HCT116 (cell line): ENCODE measurements at regions not wholly inside any gene's neighbourhood (a gene's known extent, or its start where the extent isn't known, plus 50 kb on each side); places are given as distances from the start of the nearest gene placed in this dataset.

Experiments used
- ATAC-seq: fragments of 200-7000 bp; cut with Tn5 transposase; 2 replicates; pipeline ENCODE4 v1.9.1; 2020; ENCODE audit warnings: mild to moderate bottlenecking, moderate library complexity
- BruUV-seq: library from RNA; stranded (reverse); fragments of 400-500 nt; replicated peaks from 2 replicates; lab custom pipeline; 2021; lab: Mats Ljungman, UMichigan
- CTCF ChIA-PET: fragments of 300-600 bp; sonication (Branson Sonifier 250); formaldehyde crosslinking; loops from one replicate; lab custom pipeline; 2021; ENCODE audit warnings: antibody characterized with exemption; lab: Charles Lee
- POLR2A ChIA-PET: fragments of 300-600, 350-600 bp; sonication (Branson Sonifier 250); formaldehyde crosslinking; loops from one replicate; lab custom pipeline; 2021; ENCODE audit warnings: antibody characterized with exemption; lab: Charles Lee
- RAD21 ChIA-PET, 2 experiments: fragments of 300-600 bp; sonication (Branson Sonifier 250); formaldehyde crosslinking; loops; one replicate each; lab custom pipeline; 2023; ENCODE audit warnings: low total read pairs in 2 of 2; ENCODE audit not compliant: uncharacterized antibody in 2 of 2, unreplicated experiment in 2 of 2, low non-redundant PET in 1 of 2; lab: Charles Lee
- DNase-seq: peaks from one replicate; pipeline ENCODE4 v3.0.0-alpha.2; 2010; ENCODE audit warnings: low read depth, low spot score
- H2AFZ ChIP-seq: fragments of 200-600 bp; shearing (Covaris generic), sonication (generic); 2 replicates; pipeline ENCODE4 v1.6.1; 2017; ENCODE audit warnings: low read depth, mixed run types, mixed read lengths, antibody characterized with exemption, low read length; ENCODE audit not compliant: poor library complexity, severe bottlenecking
- H3K27ac ChIP-seq: 2 replicates; pipeline ENCODE4 v1.5.1; 2012; ENCODE audit warnings: low read depth, low read length
- H3K27me3 ChIP-seq: fragments of 200-600 bp; sonication (generic); 2 replicates; pipeline ENCODE4 v1.6.1; 2016; ENCODE audit warnings: mixed run types, low read length, mixed read lengths; ENCODE audit not compliant: insufficient read depth
- H3K36me3 ChIP-seq, 2 experiments: fragments of 200-500 bp in 1 of 2; fragments of 200-600 bp in 1 of 2; sonication (Bioruptor generic) in 1 of 2; sonication (generic) in 1 of 2; 2 replicates each; pipeline versions ENCODE4 v1.5.1 to v1.6.1; 2014 to 2016; ENCODE audit warnings: low read length in 2 of 2, inconsistent platforms in 1 of 2, mixed read lengths in 1 of 2, mixed run types in 1 of 2; ENCODE audit not compliant: insufficient read depth in 2 of 2, control insufficient read depth in 1 of 2
- H3K4me1 ChIP-seq, 2 experiments: fragments of 200-600 bp in 1 of 2; sonication (generic) in 1 of 2; 2 replicates each; pipeline versions ENCODE4 v1.5.1 to v1.6.1; 2012 to 2017; ENCODE audit warnings: low read length in 2 of 2, inconsistent platforms in 1 of 2, mild to moderate bottlenecking in 1 of 2, mixed read lengths in 1 of 2, mixed run types in 1 of 2, moderate library complexity in 1 of 2; ENCODE audit not compliant: insufficient read depth in 2 of 2, control insufficient read depth in 1 of 2
- H3K4me2 ChIP-seq: fragments of 200-600 bp; sonication (generic); 2 replicates; pipeline ENCODE4 v1.6.1; 2017; ENCODE audit warnings: mixed run types, low read length, mixed read lengths
- H3K4me3 ChIP-seq, 2 experiments: fragments of 200-600 bp in 1 of 2; sonication (generic) in 1 of 2; replicated peaks in 1 of 2; 2 replicates each; pipeline ENCODE4 v1.5.1; 2011 to 2016; ENCODE audit warnings: low read length in 2 of 2, control low read depth in 1 of 2, low read depth in 1 of 2, mild to moderate bottlenecking in 1 of 2, mixed read lengths in 1 of 2, mixed run types in 1 of 2
- H3K79me2 ChIP-seq: fragments of 200-600 bp; sonication (generic); 2 replicates; pipeline ENCODE4 v1.6.1; 2017; ENCODE audit warnings: mild to moderate bottlenecking, mixed run types, low read length, moderate library complexity, mixed read lengths; ENCODE audit not compliant: insufficient read depth
- H3K9ac ChIP-seq: fragments of 200-600 bp; sonication (generic); 2 replicates; pipeline ENCODE4 v1.6.1; 2016; ENCODE audit warnings: low read length, mixed read lengths
- H3K9me2 ChIP-seq: fragments of 200-600 bp; sonication (generic), shearing (Covaris generic); 2 replicates; pipeline ENCODE4 v1.6.1; 2017; ENCODE audit warnings: mixed run types, mild to moderate bottlenecking, moderate library complexity; ENCODE audit not compliant: insufficient read depth
- H3K9me3 ChIP-seq, 2 experiments: fragments of 200-500 bp in 1 of 2; fragments of 200-600 bp in 1 of 2; sonication (Bioruptor generic) in 1 of 2; sonication (generic) in 1 of 2; 2 replicates each; pipeline ENCODE4 v1.6.1; 2014 to 2017; ENCODE audit warnings: low read length in 2 of 2, mixed read lengths in 2 of 2, inconsistent platforms in 1 of 2, low read depth in 1 of 2, mild to moderate bottlenecking in 1 of 2, mixed run types in 1 of 2, moderate library complexity in 1 of 2; ENCODE audit not compliant: control insufficient read depth in 1 of 2, insufficient read depth in 1 of 2
- H4K20me1 ChIP-seq: fragments of 200-600 bp; sonication (generic), shearing (Covaris generic); 2 replicates; pipeline ENCODE4 v1.6.1; 2017; ENCODE audit warnings: mixed run types, mild to moderate bottlenecking, moderate library complexity; ENCODE audit not compliant: insufficient read depth
- ATF3 ChIP-seq: IDR thresholded peaks from 2 replicates; pipeline ENCODE4 v1.6.1; 2012
- CBX3 ChIP-seq: IDR thresholded peaks from 2 replicates; pipeline ENCODE4 v1.6.1; 2012; ENCODE audit warnings: low read depth
- CEBPB ChIP-seq: IDR thresholded peaks from 2 replicates; pipeline ENCODE4 v1.6.1; 2012; ENCODE audit warnings: low read depth
- CTCF ChIP-seq, 3 experiments: fragments of 200-600 bp in 1 of 3; sonication (generic) in 1 of 3; IDR thresholded peaks in 2 of 3; conservative IDR thresholded peaks in 1 of 3; 2 replicates each; pipeline ENCODE4 v1.5.1; 2012 to 2017; ENCODE audit warnings: low read depth in 2 of 3, low read length in 2 of 3, antibody characterized with exemption in 1 of 3, borderline replicate concordance in 1 of 3, control low read depth in 1 of 3, mild to moderate bottlenecking in 1 of 3, mixed read lengths in 1 of 3, mixed run types in 1 of 3, moderate library complexity in 1 of 3; ENCODE audit not compliant: insufficient read depth in 1 of 3
- EGR1 ChIP-seq: IDR thresholded peaks from 2 replicates; pipeline ENCODE4 v1.6.1; 2012; ENCODE audit warnings: low read depth
- ELF1 ChIP-seq: IDR thresholded peaks from 2 replicates; pipeline ENCODE4 v1.6.1; 2012; ENCODE audit warnings: low read depth, borderline replicate concordance
- EZH2 ChIP-seq: fragments of 200-600 bp; sonication (generic); IDR thresholded peaks from 2 replicates; pipeline ENCODE4 v1.6.1; 2017; ENCODE audit warnings: antibody characterized with exemption, mixed run types
- EZH2phosphoT487 ChIP-seq: fragments of 200-600 bp; IDR thresholded peaks from 2 replicates; pipeline ENCODE4 v1.6.1; 2018; ENCODE audit warnings: antibody characterized with exemption, borderline replicate concordance
- FOSL1 ChIP-seq: IDR thresholded peaks from 2 replicates; pipeline ENCODE4 v1.6.1; 2012; ENCODE audit warnings: low read depth
- JUND ChIP-seq: IDR thresholded peaks from 2 replicates; pipeline ENCODE4 v1.6.1; 2012
- POLR2A ChIP-seq: IDR thresholded peaks from 2 replicates; pipeline ENCODE4 v1.7.0; 2011; ENCODE audit warnings: borderline replicate concordance; ENCODE audit not compliant: insufficient read depth, insufficient read length; ENCODE audit errors: extremely low read depth
- POLR2AphosphoS5 ChIP-seq: IDR thresholded peaks from 2 replicates; pipeline ENCODE4 v1.6.1; 2011; ENCODE audit warnings: mild to moderate bottlenecking, low read depth, low read length, moderate library complexity
- RAD21 ChIP-seq: IDR thresholded peaks from 2 replicates; pipeline ENCODE4 v1.6.1; 2012; ENCODE audit warnings: low read depth, mild to moderate bottlenecking
- SP1 ChIP-seq: IDR thresholded peaks from 2 replicates; pipeline ENCODE4 v1.6.1; 2012; ENCODE audit warnings: low read depth
- TCF7L2 ChIP-seq: IDR thresholded peaks from 2 replicates; pipeline ENCODE4 v1.7.0; 2011; ENCODE audit warnings: borderline replicate concordance, inconsistent platforms; ENCODE audit not compliant: insufficient read depth, insufficient read length; ENCODE audit errors: extremely low read depth
- ZFX ChIP-seq: fragments of 450-650 bp; IDR thresholded peaks from 2 replicates; pipeline ENCODE4 v1.6.1; 2017
- ZNF274 ChIP-seq: fragments of 200-500 bp; sonication (Bioruptor generic); IDR thresholded peaks from 2 replicates; pipeline ENCODE4 v1.6.1; 2014; ENCODE audit warnings: mild to moderate bottlenecking, low read depth, low read length, inconsistent platforms
- intact Hi-C: fragments of 100-400 bp; cut with micrococcal nuclease; formaldehyde crosslinking; loops from 2 replicates; pipeline ENCODE4 v1.10.0; 2022
- TF ChIP-seq, protein P1 (sequence below): IDR thresholded peaks from 2 replicates; pipeline ENCODE4 v1.6.1; 2012; ENCODE audit warnings: low read depth
- TF ChIP-seq, protein P2 (sequence below): IDR thresholded peaks from 2 replicates; pipeline ENCODE4 v1.6.1; 2012
- TF ChIP-seq, protein P3 (sequence below): IDR thresholded peaks from 2 replicates; pipeline ENCODE4 v1.6.1; 2011; ENCODE audit warnings: mild to moderate bottlenecking, low read length, moderate library complexity; ENCODE audit not compliant: insufficient replicate concordance; ENCODE audit errors: extremely low read depth

GRCh38 chr3:189572249-189572648, 58.9 kb upstream of the TP63 start:
- H2AFZ ChIP-seq, result no peak overlapping the region
- RAD21 ChIA-PET, result no interaction called here
- H4K20me1 ChIP-seq, result no peaks in the 10 kb centered on the region
- POLR2A ChIA-PET, result no interaction called here
- intact Hi-C loops, result no loop called here
- no peak for TF ChIP-seq CTCF (IDR thresholded peaks at IDR 0.05 in 2 of 3, conservative IDR thresholded peaks at IDR 0.05 in 1 of 3; ENCODE audit: borderline replicate concordance in 1 of 3, insufficient read depth in 1 of 3, low read depth in 2 of 3, low read length in 2 of 3)
- TF ChIP-seq CBX3, result no peak
- no peak for TF ChIP-seq EGR1
- TF ChIP-seq, protein P1, sequence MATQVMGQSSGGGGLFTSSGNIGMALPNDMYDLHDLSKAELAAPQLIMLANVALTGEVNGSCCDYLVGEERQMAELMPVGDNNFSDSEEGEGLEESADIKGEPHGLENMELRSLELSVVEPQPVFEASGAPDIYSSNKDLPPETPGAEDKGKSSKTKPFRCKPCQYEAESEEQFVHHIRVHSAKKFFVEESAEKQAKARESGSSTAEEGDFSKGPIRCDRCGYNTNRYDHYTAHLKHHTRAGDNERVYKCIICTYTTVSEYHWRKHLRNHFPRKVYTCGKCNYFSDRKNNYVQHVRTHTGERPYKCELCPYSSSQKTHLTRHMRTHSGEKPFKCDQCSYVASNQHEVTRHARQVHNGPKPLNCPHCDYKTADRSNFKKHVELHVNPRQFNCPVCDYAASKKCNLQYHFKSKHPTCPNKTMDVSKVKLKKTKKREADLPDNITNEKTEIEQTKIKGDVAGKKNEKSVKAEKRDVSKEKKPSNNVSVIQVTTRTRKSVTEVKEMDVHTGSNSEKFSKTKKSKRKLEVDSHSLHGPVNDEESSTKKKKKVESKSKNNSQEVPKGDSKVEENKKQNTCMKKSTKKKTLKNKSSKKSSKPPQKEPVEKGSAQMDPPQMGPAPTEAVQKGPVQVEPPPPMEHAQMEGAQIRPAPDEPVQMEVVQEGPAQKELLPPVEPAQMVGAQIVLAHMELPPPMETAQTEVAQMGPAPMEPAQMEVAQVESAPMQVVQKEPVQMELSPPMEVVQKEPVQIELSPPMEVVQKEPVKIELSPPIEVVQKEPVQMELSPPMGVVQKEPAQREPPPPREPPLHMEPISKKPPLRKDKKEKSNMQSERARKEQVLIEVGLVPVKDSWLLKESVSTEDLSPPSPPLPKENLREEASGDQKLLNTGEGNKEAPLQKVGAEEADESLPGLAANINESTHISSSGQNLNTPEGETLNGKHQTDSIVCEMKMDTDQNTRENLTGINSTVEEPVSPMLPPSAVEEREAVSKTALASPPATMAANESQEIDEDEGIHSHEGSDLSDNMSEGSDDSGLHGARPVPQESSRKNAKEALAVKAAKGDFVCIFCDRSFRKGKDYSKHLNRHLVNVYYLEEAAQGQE, result no peak
- TF ChIP-seq EZH2phosphoT487, result no peak
- TF ChIP-seq POLR2A, result no peak
- no peak for TF ChIP-seq ATF3
- no peak for TF ChIP-seq JUND
- no peak for TF ChIP-seq TCF7L2
- TF ChIP-seq CEBPB, result no peak
- no peak for TF ChIP-seq ZFX
- no peak for TF ChIP-seq ZNF274
- TF ChIP-seq RAD21, result no peak
- TF ChIP-seq SP1, result no peak
- no peak for TF ChIP-seq EZH2
- TF ChIP-seq FOSL1, result no peak
- TF ChIP-seq, protein P2, sequence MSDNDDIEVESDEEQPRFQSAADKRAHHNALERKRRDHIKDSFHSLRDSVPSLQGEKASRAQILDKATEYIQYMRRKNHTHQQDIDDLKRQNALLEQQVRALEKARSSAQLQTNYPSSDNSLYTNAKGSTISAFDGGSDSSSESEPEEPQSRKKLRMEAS, result no peak
- TF ChIP-seq POLR2AphosphoS5, result no peak
- TF ChIP-seq, protein P3, sequence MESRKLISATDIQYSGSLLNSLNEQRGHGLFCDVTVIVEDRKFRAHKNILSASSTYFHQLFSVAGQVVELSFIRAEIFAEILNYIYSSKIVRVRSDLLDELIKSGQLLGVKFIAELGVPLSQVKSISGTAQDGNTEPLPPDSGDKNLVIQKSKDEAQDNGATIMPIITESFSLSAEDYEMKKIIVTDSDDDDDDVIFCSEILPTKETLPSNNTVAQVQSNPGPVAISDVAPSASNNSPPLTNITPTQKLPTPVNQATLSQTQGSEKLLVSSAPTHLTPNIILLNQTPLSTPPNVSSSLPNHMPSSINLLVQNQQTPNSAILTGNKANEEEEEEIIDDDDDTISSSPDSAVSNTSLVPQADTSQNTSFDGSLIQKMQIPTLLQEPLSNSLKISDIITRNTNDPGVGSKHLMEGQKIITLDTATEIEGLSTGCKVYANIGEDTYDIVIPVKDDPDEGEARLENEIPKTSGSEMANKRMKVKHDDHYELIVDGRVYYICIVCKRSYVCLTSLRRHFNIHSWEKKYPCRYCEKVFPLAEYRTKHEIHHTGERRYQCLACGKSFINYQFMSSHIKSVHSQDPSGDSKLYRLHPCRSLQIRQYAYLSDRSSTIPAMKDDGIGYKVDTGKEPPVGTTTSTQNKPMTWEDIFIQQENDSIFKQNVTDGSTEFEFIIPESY, result no peak
- TF ChIP-seq ELF1, result no peak
- TF ChIP-seq, all 23 proteins: peak for 0
- CTCF ChIA-PET, result no interaction called here
- no peaks in the 10 kb centered on the region for H3K79me2 ChIP-seq
- no TSS peak for BruUV-seq
- no peak overlapping the region for H3K4me3 ChIP-seq
- no peak overlapping the region for H3K27ac ChIP-seq
- H3K27me3 ChIP-seq, result no peaks in the 10 kb centered on the region
- no peaks in the 10 kb centered on the region for H3K4me1 ChIP-seq
- no peaks in the 10 kb centered on the region for H3K9me3 ChIP-seq
- H3K36me3 ChIP-seq, result no peaks in the 10 kb centered on the region
- no peak overlapping the region for H3K4me2 ChIP-seq
- no peak overlapping the region for H3K9ac ChIP-seq
- DNase-seq (no peak), ATAC-seq (no peak)
- H3K9me2 ChIP-seq, result no peaks in the 10 kb centered on the region
